NCI-H748 (cell line): ENCODE measurements at regions not wholly inside any gene's neighbourhood (a gene's known extent, or its start where the extent isn't known, plus 50 kb on each side); places are given as distances from the start of the nearest gene placed in this dataset.

Source experiments
- DNase-seq: peaks from one replicate; lab custom pipeline; 2025; ENCODE audit not compliant: unreplicated experiment; lab: John Stamatoyannopoulos, UW

GRCh38 chr7:119351320-119351719 lies 921.7 kb upstream of the KCND2 start:
- no peak for DNase-seq

- no peak for DNase-seq
Observed at GRCh38 chr7:119374436-119374835, 898.5 kb upstream of the KCND2 start.

- no peak for DNase-seq
Observed at GRCh38 chr7:119377861-119378260, 895.1 kb upstream of the KCND2 start.

GRCh38 chr7:119382726-119383125 lies 890.2 kb upstream of the KCND2 start:
- DNase-seq = no peak

- no peak for DNase-seq
Observed at GRCh38 chr7:119395024-119395423, 878.0 kb upstream of the KCND2 start.

- no peak for DNase-seq
Observed at GRCh38 chr7:119397156-119397555, 875.8 kb upstream of the KCND2 start.

- no peak for DNase-seq
Observed at GRCh38 chr7:119408596-119408995, 864.4 kb upstream of the KCND2 start.

- no peak for DNase-seq
Observed at GRCh38 chr7:119413314-119413805, 859.6 kb upstream of the KCND2 start.

- no peak for DNase-seq
Observed at GRCh38 chr7:119415682-119416081, 857.3 kb upstream of the KCND2 start.

- DNase-seq = no peak
Observed at GRCh38 chr7:119421657-119422056, 851.3 kb upstream of the KCND2 start.

- DNase-seq = no peak
Observed at GRCh38 chr7:119436882-119437281, 836.1 kb upstream of the KCND2 start.

- DNase-seq = no peak
Observed at GRCh38 chr7:119438315-119438714, 834.7 kb upstream of the KCND2 start.

- DNase-seq = no peak
Observed at GRCh38 chr7:119439192-119439591, 833.8 kb upstream of the KCND2 start.

GRCh38 chr7:119452401-119452800 lies 820.6 kb upstream of the KCND2 start:
- DNase-seq = no peak

- DNase-seq = no peak
Observed at GRCh38 chr7:119465798-119466305, 807.1 kb upstream of the KCND2 start.

- peak; percentile 95 for DNase-seq
Observed at GRCh38 chr7:119472408-119473038, 800.5 kb upstream of the KCND2 start.

- DNase-seq = peak; percentile 35
Observed at GRCh38 chr7:119482209-119482608, 790.8 kb upstream of the KCND2 start.

- no peak for DNase-seq
Observed at GRCh38 chr7:119482671-119483070, 790.3 kb upstream of the KCND2 start.

- no peak for DNase-seq
Observed at GRCh38 chr7:119483364-119483763, 789.6 kb upstream of the KCND2 start.

- no peak for DNase-seq
Observed at GRCh38 chr7:119514326-119514725, 758.6 kb upstream of the KCND2 start.

- no peak for DNase-seq
Observed at GRCh38 chr7:119515214-119515613, 757.8 kb upstream of the KCND2 start.

GRCh38 chr7:119515962-119516361 lies 757.0 kb upstream of the KCND2 start:
- DNase-seq = no peak

- no peak for DNase-seq
Observed at GRCh38 chr7:119522263-119522662, 750.7 kb upstream of the KCND2 start.
